ENCODE measurements at regions not wholly inside any gene's neighbourhood (a gene's known extent, or its start where the extent isn't known, plus 50 kb on each side); places are given as distances from the start of the nearest gene placed in this dataset.

DNA sequence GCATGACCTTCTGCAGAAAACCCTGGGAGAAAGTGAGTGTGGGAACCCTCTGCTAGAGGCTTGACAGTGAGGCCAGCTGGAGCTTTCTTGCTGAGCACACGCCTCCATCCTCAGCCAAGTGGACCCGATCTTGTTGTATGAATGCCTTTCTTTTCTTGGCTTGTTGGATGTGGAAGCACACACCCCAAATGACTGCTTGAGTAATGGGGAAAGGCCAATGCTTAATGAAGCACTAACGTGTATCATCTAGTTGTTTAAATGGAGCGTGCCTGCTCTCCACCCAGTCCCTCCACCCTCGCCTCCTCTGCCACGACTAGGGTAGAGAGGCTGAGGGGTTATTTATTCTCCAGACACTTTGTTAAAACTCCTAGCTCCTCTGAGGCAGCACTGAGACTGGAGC, 54.3 kb upstream of the IKBKE start:
- DNase-seq, result no peak

DNA sequence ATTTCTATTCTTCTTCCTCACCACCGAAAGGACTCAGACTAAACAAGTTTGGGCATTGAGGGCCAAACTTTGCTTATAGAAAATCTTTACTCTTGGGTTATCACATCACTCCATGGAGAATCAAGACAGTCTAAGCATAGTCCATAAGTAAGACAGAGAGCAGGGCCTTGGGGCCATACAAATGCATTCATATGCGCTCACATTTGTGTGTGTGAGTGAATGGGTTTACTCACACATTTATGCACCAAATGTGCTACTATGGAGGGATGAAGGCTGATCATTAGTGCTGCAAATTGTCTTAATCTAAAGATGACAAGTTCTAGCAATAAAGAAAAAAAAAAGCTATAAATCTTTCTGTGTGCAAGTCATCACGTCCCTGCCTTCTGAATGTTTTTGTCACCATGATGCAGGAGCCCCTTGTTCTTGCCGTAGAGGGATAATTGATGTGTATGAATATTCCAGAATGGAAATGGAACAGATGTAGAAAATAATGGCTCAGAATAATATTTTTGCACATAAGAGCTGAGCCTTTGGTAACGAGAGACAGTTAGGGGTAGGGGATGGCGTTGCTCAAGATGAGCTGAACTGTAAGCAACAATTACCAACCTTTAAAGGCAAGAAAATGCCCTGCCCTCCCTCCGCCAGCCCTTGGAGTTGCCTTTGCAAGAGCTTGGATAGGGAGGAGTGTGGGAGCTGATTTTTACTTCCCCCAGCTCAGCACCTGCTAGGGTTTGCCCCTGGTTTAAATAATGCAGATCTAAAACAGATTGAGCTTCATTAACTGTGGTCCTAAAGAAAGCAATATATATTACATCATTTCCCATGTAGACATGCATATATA, 52.3 kb upstream of the IKBKE start:
- DNase-seq, result no peak

DNA sequence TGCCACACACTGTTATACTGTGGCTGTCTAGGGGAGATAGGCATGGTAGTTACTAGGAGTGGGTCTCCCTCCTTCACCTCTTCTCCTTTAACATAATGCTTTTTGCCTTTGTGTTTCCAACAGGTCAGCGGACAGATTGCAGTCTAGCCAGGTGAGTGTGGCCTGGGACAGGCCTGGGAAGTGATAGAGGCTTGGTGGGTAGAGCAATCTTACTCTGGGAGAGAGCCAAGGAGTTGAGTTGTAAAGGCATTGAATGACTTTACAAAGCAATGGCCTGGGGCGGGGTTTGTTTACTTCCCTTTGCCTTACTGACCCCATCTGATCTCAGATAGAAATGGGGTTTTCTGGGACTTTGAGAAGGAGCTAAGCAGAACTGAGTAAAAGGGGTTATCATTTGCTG, 51.0 kb upstream of the IKBKE start:
- DNase-seq, result no peak

DNA sequence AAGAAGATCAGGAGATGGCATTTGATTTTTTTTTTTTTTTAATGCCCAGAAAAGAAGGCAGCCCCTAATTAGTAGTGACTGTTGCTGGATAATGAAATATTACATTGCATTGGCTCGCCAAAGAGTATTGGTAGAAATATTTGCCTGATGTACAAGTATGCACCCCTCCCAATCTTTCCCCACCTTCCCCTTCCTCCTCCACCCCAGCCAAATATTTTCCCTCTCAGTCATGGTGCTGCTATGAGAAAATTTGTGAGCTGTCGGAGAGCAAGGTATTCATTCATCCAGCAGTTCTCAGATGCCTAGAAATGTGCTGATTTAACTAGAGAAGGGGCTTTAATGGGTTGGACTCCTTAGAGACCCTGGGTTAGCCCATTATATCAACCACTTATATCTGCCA, 50.5 kb upstream of the IKBKE start:
- DNase-seq, result no peak

DNA sequence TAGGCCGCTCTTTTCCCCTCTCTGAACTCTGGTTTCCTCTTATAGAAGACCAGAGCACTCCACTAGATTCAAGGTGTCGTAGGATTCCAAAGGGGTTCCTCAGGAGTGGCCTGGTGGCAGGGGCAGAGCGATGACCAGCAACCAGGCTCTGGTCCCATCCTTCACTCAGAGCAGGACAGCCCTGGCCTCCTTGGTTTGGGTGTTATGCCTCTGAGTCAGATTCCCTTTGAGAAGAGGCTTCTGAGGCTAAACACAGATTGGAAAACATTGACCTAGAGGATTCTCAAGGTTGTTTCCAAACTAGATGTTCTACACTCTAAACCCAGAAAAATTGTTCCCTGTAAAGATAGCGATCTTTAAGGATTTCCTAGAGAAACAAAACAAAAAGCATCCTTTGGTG, 49.8 kb upstream of the IKBKE start:
- DNase-seq, result no peak

Data from activated CD8-positive, alpha-beta memory T cell treated with anti-CD3 and anti-CD28 coated beads, Interleukin-2, amount 50 U/mL, for 48 hours (primary cell).